SK-N-MC (cell line): ENCODE measurements at regions not wholly inside any gene's neighbourhood (a gene's known extent, or its start where the extent isn't known, plus 50 kb on each side); places are given as distances from the start of the nearest gene placed in this dataset.

Experiments
- EZH2 ChIP-seq: fragments of 200-600 bp; sonication (generic); IDR thresholded peaks from one replicate; pipeline ENCODE4 v1.6.1; 2017; ENCODE audit warnings: antibody characterized with exemption
- FOXP2 ChIP-seq: optimal IDR thresholded peaks from 2 replicates; pipeline ENCODE3; 2011; ENCODE audit warnings: mild to moderate bottlenecking, moderate library complexity; ENCODE audit not compliant: insufficient read depth; ENCODE audit errors: extremely low read length, control extremely low read depth
- POLR2AphosphoS5 ChIP-seq: IDR thresholded peaks from 2 replicates; pipeline ENCODE4 v1.6.1; 2012; ENCODE audit warnings: mild to moderate bottlenecking, low read depth, low read length, borderline replicate concordance

DNA sequence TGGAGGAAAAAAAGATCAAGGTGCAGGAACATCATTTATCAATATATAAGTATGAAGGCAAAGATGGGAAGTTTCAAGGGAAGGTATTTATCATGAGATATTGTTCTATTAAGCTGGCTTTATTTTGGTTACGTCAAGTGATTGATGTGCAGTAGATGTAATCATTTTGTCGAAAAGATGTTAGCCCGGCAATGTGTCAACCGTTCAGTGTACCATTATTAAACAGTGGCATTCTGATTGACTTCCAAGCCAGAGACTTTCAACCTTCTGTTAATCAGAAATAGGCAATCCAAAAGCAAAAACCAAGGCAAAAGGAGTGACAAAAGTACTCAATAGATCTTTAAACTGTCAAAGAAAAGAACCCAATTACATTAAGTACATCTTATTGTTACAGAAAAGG is 1340.3 kb upstream of the GOT2 start:
- TF ChIP-seq POLR2AphosphoS5 (no peak), EZH2 (no peak), FOXP2 (no peak)
